SK-N-SH treated with all-trans-retinoic acid at 6 μM for 48 hours (cell line): ENCODE measurements at regions not wholly inside any gene's neighbourhood (a gene's known extent, or its start where the extent isn't known, plus 50 kb on each side); places are given as distances from the start of the nearest gene placed in this dataset.
"Not testable (repeated sequence)": the region's sequence is repeated elsewhere in the genome, so short reads cannot be mapped to it uniquely, and the experiment has no call there.

Experiments used
- PATZ1 ChIP-seq: fragments of 250-450 bp; sonication (Bioruptor Pico); IDR thresholded peaks from 2 replicates; pipeline ENCODE4 v1.8.0; 2020; ENCODE audit warnings: mild to moderate bottlenecking, moderate library complexity, borderline replicate concordance
- TOX ChIP-seq: fragments of 250-450 bp; sonication (Bioruptor Pico); IDR thresholded peaks from 2 replicates; pipeline ENCODE4 v1.8.0; 2021; ENCODE audit warnings: mild to moderate bottlenecking, moderate library complexity, borderline replicate concordance
- TF ChIP-seq, protein P1 (sequence below): fragments of 250-450 bp; sonication (Bioruptor Pico); IDR thresholded peaks from 2 replicates; pipeline ENCODE4 v1.5.0; 2020; ENCODE audit warnings: mild to moderate bottlenecking, moderate library complexity

DNA sequence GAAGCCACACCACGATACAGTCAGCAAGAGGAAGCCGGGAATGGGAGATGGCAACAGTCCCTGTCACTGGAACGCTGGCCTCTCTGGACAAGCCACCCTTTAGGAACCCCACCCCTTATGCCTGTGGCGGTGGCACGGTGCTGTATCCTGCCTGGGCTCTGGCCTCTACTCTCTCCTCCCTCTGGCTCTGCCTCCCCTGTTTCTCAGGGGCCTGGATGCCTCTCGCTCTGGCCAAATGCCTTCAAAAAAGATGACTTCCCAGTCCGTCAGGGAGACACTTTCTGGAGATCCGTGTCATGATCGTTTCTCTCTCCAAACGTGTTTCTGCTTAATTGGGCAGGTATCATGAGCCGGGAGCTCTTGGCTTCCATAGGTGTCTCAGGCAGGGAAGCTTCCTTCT lies 99.1 kb upstream of the FOXD4L5 start:
- not testable (repeated sequence) for TF ChIP-seq PATZ1, TOX (CRISPR knock-in tag)
- TF ChIP-seq, protein P1, sequence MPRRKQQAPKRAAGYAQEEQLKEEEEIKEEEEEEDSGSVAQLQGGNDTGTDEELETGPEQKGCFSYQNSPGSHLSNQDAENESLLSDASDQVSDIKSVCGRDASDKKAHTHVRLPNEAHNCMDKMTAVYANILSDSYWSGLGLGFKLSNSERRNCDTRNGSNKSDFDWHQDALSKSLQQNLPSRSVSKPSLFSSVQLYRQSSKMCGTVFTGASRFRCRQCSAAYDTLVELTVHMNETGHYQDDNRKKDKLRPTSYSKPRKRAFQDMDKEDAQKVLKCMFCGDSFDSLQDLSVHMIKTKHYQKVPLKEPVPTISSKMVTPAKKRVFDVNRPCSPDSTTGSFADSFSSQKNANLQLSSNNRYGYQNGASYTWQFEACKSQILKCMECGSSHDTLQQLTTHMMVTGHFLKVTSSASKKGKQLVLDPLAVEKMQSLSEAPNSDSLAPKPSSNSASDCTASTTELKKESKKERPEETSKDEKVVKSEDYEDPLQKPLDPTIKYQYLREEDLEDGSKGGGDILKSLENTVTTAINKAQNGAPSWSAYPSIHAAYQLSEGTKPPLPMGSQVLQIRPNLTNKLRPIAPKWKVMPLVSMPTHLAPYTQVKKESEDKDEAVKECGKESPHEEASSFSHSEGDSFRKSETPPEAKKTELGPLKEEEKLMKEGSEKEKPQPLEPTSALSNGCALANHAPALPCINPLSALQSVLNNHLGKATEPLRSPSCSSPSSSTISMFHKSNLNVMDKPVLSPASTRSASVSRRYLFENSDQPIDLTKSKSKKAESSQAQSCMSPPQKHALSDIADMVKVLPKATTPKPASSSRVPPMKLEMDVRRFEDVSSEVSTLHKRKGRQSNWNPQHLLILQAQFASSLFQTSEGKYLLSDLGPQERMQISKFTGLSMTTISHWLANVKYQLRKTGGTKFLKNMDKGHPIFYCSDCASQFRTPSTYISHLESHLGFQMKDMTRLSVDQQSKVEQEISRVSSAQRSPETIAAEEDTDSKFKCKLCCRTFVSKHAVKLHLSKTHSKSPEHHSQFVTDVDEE (CRISPR knock-in tag): not testable (repeated sequence)
